GM19043 (cell line): ENCODE measurements at regions not wholly inside any gene's neighbourhood (a gene's known extent, or its start where the extent isn't known, plus 50 kb on each side); places are given as distances from the start of the nearest gene placed in this dataset.
A peak's percentile ranks its signal among the peaks of the same experiment; 100 is the strongest.

Experiments
- ATAC-seq: cut with Tn5 transposase; IDR thresholded peaks from one replicate; pipeline ENCODE4 v1.9.1; 2021; ENCODE audit warnings: low read depth; ENCODE audit not compliant: unreplicated experiment

DNA sequence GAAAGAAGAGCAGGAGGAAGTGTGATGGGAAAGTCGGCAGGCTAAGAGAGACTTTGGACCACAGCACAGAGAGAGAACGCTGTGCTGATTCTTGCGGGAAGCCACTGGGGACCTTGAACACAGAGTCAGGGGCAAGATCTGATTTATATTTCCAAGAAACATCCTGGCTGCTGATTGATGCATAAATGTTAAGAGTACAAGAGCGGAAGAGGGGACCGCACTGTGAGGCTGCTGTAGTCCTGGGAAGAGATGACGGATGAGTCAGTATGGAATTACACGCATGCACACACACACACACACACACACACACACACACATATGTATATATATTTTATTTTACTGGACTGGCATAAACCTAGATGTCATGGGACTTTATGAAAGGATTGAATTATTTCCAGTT is 865.6 kb upstream of the ID2 start:
- no peak for ATAC-seq

DNA sequence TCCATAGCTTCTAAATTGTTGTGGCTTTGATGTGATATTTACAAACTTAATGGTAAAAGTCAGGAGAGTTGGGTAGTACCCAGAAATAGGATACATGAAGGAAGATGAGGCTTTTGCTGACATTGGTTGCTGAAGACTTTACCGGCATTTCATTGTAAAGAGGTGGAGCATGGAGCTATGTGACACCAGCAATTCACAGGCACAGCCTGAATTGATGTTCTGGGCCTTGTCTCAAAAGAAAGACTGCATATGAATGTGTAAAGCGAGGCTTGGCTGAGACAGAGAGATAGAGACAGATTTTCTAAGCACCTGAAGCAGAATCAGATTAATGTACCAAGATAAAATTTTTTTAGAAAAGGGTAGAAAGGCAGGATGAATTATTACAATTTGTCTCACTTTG is 864.9 kb upstream of the ID2 start:
- no peak for ATAC-seq

DNA sequence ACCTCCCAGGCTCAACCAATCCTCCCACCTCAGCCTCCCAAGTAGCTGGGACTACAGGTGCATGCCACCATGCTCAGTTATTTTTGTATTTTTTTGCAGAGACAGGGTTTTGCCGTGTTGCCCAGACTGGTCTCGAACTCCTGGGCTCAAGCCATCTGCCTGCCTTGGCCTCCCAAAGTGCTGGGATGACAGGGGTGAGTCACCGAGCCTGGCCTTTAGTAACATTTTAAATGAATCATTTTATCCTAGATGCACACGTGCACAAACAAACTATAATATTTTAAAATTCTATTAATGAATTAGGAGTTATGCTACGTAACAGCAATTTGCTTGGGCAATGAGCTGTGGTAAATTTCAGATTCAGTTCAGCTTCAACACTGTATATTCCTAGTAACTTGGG is 862.5 kb upstream of the ID2 start:
- no peak for ATAC-seq

DNA sequence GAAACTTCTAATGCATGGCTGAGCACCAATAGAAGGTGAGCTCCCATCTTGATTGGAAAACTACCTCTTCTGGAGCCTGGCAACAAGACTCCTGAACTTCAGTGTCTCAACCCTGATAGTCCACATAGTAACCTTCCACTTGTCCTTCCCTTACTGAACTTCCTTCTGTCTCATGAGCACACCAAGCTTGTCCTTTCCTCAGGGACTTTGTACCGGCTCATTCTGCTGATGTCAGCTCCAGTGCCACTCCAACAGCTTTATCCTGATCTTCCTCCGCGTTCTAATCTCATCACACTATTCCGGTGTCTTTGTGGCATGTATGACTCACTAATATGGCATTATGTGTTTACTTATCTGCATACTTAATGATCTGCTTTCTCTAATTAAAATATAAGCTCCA is 862.0 kb upstream of the ID2 start:
- no peak for ATAC-seq

DNA sequence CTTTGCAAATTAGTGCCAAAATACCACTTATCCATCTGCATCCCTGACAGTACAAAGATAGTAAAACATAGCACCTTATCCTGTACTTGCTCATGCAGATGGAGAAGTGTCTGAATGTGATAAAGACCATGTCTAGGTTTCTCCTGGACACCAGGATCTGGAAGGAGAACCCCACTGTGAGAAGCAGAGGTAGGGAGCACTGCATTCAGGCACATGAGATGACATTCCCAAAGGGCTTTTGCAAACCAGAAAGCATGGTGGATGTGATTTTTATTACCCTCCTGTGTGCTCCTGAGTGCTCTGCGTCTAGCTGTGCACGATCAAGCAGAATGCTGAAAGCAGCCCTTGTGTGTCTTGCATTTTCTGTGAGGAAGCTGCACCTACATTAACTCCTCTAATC is 857.6 kb upstream of the ID2 start:
- no peak for ATAC-seq

DNA sequence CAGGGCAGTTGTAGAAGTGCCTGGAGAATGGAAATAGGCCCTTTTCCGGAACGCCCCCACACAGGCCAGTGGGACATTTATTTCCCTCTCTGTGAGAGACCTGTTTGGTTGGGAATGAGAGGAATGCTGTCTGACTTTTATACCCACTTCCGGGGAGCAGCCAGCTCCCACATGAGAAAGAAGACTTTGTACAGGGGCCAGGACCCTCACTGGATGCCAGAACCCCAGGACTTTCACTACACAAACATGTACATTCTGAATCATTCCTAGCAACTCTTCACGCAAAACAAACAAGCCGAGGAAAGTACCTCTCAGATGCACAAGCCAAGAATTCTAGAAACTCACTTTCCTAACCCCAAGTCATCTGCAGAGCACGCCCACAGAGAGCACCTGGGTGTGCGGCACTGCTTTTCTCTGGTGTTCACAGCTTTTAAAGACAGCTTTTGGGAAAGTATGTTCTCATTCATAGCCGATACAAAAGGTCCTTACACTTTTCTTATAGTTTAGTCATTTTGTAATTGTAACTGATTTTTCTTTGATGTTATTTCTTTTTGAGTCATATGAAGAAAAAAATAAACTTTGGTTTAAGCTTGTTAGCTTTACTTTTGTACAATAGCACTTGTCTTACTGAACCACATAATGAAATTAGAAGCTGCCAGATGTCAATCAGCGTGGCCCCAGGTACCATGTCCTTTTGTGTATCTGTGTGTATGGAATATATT is 856.1 kb upstream of the ID2 start:
- ATAC-seq, result no peak

DNA sequence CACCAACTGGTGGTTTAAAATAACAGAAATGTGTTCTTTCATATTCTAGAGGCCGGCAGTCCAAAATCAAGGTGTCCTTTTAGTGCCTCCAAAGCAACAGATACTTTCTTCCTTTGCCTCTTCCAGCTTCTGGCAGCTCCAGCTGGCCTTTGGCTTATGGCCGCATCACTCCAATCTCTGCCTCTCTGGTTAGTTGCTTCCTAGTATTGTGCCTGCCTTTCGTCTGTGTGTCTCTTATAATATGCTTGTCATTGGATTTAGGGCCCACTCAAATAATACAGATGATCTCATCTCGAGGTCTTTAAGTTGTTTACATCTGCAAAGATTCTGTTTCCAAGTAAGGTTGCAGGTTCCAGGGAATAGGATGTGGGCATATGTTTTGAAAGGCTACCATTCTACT is 855.2 kb upstream of the ID2 start:
- ATAC-seq, result no peak

DNA sequence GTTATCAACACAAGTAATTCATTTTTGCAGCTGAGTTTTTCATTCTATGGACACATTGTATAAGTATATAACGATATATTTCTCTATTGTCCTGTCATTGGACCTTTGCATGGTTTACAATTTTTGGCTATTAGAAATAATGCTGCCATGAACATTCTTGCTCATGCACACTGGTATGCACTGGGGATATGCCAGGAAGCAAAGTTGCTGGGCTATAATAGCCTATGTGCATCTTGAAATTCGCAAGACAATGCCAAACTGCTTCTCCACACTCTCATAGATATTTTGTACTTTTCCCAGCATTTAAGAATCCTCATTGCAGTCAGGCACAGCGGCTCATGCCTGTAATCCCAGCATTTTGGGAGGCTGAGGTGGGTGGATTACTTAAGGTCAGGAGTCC is 852.6 kb upstream of the ID2 start:
- ATAC-seq, result no peak

DNA sequence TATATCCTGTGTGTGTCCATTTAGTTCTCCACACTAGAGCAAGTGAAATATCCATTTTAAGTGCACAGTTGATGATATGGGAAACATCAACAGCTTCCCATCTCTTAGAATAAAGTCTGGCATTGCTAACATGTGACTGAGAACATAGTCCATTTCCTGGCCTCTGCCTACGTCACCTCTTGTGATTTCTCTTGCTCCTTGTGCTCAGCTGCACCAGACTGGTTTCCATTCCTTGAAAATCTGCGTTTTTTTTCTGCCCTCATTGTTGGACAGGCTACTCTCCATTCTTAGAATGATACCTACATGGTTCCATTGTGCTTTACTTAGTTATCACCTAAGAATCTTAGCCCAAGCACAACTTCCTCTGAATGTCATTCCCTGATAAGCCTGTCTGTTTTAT is 851.2 kb upstream of the ID2 start:
- no peak for ATAC-seq

DNA sequence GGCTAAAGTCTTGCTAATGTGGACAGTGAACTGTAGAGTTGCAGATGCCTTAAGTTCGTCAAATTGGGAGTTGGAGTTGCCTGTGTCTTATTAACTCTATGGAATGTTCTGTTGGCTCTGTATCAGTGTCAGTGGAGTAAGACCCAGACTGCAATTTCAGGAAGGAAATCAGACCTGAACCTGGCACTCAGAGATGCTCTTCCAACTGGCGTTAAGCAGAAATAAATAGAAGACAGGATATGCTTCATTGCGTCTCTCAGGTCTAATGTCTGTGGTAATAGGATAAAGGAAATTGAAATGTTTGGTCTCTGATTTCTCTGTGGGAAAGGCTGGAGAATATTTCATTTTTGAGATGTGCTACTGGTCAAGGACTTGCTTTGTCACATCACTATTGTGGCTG is 846.7 kb upstream of the ID2 start:
- no peak for ATAC-seq

DNA sequence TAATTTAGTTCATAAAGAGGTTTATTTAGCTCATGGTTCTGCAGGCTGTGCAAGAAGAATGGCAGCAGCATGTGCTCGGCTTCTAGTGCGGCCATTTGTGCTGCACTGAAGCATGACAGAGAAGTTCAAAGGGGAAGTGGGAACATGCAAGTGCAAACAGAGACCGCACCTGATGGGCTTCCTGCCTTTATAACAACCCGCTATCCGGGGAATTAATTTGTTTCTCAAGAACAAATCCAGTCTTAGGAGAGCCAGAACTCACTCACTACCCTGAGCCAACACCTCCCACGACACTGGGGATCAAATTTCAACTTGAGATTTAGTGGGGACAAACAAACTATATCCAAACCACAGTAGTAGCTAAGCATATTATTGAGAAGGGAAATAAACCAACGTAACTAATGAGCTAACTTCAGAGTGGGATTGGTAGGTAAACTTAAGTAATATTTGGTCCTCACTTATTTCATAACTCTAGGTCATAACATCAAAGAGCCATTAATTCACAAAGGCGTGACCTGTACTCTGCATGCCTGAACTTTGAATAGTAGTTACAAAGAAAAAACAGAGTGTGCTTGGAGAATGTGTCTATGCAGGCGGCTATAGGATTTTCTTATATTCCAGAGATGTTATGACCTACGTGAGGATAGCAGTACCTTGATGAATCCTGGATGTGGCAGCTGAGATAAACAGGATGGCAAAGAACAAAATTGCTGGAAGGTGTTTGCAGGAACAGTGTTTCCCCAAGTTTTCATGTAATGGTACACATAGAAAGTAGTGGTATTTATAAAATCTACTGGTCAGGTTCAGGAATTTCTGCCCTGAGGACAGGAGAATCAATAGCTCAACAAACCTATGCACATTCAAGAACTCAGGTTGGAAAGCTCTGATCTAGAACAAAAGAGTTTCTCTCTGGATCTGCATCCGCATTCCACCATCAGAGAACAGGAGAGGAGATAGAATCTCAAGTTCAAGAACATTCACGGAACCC is 845.9 kb upstream of the ID2 start:
- peak; percentile 98 for ATAC-seq

DNA sequence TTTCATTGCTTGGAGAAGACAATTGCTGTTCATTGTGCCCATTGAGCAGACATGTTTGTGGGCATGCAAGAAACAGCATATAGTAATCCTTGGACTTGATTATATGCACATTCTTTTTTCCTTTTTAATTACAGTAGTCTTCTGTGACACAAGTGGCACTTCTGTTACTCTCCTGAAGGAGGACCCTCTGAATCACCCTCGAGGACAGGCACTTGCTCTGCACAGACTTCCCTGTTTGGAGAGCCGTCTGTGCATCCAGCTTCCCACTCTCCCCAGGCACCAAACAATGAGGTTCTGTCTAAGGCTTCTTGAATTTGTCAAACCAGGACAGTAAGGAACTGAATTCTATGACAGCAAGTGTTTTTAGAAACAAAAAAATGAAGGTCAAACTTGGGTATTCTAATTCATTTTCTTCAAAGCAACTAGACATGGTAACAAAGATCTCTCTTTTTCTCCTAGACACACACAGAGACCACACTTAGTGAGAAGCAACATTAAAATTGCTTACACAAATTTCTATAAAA is 844.6 kb upstream of the ID2 start:
- ATAC-seq, result no peak

DNA sequence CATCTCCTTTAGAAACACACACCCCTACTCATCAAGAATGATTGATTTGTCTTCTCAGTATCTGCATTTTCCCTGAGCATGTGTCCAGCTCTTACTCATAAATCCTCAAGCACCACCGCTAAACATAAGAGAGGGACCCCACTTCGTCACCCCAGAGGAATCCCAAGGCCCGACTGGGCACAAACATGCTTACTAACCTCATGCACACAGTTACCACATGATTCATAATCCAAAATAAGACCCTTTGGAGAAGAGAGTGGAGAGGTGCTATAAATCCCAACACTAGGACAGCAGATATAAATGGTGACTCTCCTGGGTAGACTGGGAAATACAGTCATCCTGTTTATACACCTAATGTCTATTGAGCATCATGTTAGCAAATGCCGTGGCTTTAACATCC is 843.2 kb upstream of the ID2 start:
- ATAC-seq, result no peak

DNA sequence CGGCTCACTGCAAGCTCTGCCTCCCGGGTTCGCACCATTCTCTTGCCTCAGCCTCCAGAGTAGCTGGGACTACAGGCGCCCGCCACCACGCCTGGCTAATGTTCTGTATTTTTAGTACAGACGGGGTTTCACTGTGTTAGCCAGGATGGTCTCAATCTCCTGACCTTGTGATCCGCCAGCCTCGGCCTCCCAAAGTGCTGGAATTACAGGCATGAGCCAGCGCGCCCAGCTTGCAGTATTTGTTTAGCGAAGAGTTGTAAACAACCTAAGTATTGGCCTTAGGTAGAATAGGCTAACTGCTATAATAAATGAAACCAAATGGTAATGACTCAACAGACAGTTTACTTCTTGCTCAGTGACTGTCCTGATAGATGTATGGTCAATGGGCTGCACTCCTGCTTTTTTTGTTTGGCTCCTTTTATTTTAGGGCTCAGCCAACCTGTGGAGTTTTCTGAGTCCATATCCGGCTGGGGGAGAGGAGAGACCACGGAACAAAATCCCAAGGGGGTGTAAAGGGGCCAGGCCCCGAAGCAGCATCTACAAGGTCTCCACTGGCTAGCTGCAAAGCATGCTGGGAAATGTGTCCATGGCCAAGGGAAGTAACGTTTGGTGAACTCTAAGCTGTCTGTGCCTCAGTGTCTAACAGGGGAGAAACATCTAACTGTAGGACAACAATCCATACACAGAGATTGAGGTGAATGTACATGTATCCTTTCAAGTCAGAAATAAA is 841.0 kb upstream of the ID2 start:
- ATAC-seq, result no peak

DNA sequence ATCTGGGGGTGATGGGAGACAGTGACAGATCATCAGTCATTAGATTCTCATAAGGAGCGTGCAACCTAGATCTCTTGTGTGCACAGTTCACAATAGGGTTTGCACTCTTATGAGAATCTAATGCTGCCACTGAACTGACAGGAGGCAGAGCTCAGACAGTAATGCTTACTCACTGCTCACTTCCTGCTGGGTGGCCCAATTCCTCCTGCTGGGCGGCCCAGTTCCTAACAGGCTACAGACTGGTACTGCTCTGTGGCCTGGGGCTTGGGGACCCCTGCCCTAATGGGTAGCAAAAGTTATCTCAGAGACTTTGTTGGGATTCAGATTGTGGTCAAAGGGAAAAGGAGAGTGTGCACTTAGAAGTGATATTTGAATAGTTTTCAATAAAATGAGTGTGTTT is 840.1 kb upstream of the ID2 start:
- no peak for ATAC-seq

DNA sequence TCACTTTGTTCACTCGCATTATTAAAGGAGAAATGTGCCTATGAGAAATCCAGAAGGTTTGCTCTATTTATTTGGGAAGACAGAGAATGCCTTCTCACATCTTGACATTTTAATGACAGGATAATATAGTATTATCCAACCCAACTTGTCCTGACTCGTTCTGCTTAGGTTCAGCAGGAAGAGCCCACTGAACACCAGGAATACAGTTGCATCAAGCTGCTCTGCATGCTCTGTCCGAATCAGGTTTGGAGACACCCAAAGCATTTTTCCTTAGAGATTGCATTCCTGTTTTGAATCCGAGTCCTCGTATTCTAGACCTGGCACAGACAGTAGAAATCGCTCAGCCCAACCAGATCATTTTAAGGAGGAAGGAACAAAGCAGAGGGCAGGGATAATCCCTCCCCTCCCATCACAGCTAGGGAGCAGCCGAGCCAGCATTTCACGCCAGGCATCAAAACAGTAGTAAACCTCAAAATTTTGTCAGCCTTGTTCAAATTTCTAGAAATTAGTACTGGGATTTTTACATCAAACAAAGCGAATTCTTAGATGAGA is 837.4 kb upstream of the ID2 start:
- no peak for ATAC-seq

DNA sequence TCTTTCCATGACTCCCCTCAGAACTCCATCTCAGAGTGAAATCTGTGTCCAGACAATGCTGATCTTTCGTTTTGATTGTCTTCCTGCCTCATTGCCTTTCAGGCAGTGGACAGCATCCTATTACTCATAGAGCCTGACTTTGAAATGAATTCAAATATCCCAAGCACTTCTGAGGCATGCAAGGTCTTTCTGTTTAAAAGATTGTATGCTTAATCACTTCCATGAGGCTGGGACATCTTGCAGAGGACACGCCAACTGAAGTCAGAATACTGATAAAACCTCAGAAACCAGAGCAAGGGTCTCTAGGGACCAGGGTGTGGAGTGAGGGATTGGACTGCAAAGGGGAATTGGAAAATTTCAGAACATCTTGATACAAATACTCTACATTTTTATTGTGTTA is 836.5 kb upstream of the ID2 start:
- no peak for ATAC-seq

DNA sequence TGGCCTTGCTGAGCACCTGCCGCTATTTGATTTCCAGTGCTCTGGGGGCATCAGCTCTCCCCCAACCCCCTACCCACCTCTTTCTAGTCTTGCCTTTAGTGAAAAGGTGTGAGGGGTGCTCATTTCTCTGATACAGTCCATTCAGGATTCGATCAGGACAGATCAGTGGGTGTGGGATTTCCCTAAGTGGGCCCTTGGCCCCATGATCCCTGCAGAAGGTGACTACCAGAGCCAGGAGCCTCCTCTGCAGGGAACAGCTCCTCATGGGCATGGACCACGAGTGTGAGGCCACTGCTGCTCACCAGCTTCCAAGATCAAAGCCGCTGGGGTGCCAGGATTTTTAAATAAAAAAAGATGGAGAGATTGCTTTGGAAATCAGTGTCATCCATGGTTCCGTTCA is 835.2 kb upstream of the ID2 start:
- no peak for ATAC-seq

DNA sequence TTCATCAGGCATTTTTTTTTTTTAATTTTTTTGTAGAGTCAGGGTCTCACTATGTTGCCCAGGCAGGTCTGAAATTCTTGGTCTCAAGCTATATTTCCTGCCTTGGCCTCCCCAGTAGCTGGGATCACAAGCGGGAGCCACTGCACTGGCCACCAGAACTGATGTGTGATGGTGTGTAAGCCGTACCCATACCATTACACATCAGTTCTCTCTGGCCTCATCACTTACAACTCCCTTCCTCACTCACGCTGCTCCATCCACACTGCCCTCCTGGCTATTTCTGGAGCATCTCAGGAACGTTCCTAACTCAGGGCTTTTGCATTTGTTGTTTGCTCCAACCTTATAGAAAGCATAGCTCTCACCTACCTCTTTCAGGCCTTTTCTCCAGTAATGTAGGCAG is 834.5 kb upstream of the ID2 start:
- no peak for ATAC-seq

DNA sequence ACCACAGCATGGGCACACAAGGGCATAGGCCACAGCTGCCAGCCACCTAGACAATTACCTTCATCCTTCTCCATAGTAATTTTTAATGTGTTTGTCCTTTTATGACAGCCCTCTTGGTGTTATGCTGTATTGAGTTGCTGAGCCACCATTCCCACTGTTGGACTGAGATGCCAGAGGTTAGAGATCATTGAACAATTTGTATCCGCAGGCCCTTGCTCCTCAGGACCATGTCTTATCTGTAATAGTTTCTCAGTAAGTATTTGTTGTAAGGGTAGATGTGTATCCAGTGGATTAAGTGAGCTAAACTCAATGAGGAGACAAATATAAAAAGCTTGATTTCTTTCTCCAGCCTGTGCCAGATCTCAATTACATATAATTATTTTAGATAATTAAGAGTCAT is 832.8 kb upstream of the ID2 start:
- no peak for ATAC-seq

DNA sequence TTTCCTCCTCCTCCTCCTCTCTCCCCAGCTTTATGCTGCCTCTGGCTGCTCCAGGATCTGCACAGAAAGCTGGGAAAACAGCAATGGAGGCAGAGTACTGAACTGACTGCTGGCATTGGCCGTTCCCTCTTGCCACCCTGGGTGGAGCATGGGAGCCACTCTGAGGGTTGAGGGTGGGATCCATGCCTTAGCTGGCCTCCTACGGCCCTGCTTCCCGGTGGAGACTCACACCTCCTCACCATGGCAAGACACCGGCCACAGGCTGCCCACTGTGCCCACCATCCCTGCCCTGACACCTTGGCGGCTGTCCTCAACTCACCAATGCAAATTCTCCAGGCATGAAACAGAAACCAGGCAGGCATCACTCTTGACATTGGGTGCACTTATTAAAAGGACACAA is 832.3 kb upstream of the ID2 start:
- ATAC-seq, result no peak
